Gastrocnemius medialis (tissue), 4 donors: ENCODE measurements at regions not wholly inside any gene's neighbourhood (a gene's known extent, or its start where the extent isn't known, plus 50 kb on each side); places are given as distances from the start of the nearest gene placed in this dataset.
"Not testable (repeated sequence)": the region's sequence is repeated elsewhere in the genome, so short reads cannot be mapped to it uniquely, and the experiment has no call there.

ENCODE experiments used
- POLR2A ChIP-seq, 2 donors: fragments of 450-650 bp; IDR thresholded peaks; one replicate each; pipeline ENCODE4 v1.6.1; 2017; ENCODE audit warnings: antibody characterized with exemption in 2 of 2, mild to moderate bottlenecking in 2 of 2, moderate library complexity in 2 of 2
- TF ChIP-seq, protein P1 (sequence below), 5 experiments: fragments of 450-650 bp in 3 of 5; fragments of 200-600 bp in 2 of 5; sonication (generic) in 2 of 5; IDR thresholded peaks in 4 of 5; conservative IDR thresholded peaks in 1 of 5; 1 replicate in 4 of 5; 2 replicates in 1 of 5; pipeline ENCODE4 v1.5.1; 2016 to 2019; ENCODE audit warnings: antibody characterized with exemption in 5 of 5, mild to moderate bottlenecking in 3 of 5, moderate library complexity in 3 of 5

- TF ChIP-seq, protein P1, sequence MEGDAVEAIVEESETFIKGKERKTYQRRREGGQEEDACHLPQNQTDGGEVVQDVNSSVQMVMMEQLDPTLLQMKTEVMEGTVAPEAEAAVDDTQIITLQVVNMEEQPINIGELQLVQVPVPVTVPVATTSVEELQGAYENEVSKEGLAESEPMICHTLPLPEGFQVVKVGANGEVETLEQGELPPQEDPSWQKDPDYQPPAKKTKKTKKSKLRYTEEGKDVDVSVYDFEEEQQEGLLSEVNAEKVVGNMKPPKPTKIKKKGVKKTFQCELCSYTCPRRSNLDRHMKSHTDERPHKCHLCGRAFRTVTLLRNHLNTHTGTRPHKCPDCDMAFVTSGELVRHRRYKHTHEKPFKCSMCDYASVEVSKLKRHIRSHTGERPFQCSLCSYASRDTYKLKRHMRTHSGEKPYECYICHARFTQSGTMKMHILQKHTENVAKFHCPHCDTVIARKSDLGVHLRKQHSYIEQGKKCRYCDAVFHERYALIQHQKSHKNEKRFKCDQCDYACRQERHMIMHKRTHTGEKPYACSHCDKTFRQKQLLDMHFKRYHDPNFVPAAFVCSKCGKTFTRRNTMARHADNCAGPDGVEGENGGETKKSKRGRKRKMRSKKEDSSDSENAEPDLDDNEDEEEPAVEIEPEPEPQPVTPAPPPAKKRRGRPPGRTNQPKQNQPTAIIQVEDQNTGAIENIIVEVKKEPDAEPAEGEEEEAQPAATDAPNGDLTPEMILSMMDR (IDR thresholded peaks at IDR 0.05 in 4 of 5, conservative IDR thresholded peaks at IDR 0.05 in 1 of 5) = not testable (repeated sequence)
- TF ChIP-seq POLR2A (IDR thresholded peaks at IDR 0.05) = not testable (repeated sequence)
Observed at GRCh38 chr1:149408404-149408803, 66.4 kb upstream of the NBPF19 start.
